HepG2 (cell line): ENCODE measurements at regions not wholly inside any gene's neighbourhood (a gene's known extent, or its start where the extent isn't known, plus 50 kb on each side); places are given as distances from the start of the nearest gene placed in this dataset.

Experiments used
- ATAC-seq: fragments of 200-7000 bp; cut with Tn5 transposase; 3 replicates; pipeline ENCODE4 v1.9.1; 2020; ENCODE audit warnings: mild to moderate bottlenecking, moderate library complexity
- BruUV-seq: library from RNA; stranded (reverse); fragments of 400-500 nt; replicated peaks from 2 replicates; lab custom pipeline; 2021; lab: Mats Ljungman, UMichigan
- CTCF ChIA-PET: fragments of 300-600 bp; formaldehyde crosslinking; extraction: SDS; loops from one replicate; lab custom pipeline; 2021; ENCODE audit warnings: low total read pairs, inconsistent platforms, low intra/inter-chr PET ratio; lab: Yijun Ruan, JAX
- POLR2A ChIA-PET: fragments of 350-600 bp; sonication (Branson Sonifier 250); formaldehyde crosslinking; loops from one replicate; lab custom pipeline; 2020; ENCODE audit warnings: antibody characterized with exemption, inconsistent platforms; lab: Yijun Ruan, JAX
- DNase-seq: peaks from one replicate; pipeline ENCODE4 v3.0.0-alpha.2; 2015; ENCODE audit warnings: low spot score
- FAIRE-seq: peaks from 3 replicates; lab custom pipeline; 2011; peaks lifted over from hg19 to GRCh38; lab: Jason Lieb, UNC
- H2AFZ ChIP-seq: one replicate; pipeline ENCODE4 v1.6.1; 2011; ENCODE audit warnings: low read length, inconsistent platforms
- H3K27ac ChIP-seq: fragments of 300-600 bp; 3 replicates; pipeline ENCODE4 v1.8.0; 2011; ENCODE audit warnings: mixed run types, mild to moderate bottlenecking, mixed read lengths, low read length, inconsistent platforms; ENCODE audit not compliant: insufficient read depth; ENCODE audit errors: extremely low read length
- H3K27me3 ChIP-seq, 2 experiments: fragments of 200-600 bp in 1 of 2; 2 replicates in 1 of 2; 3 replicates in 1 of 2; pipeline versions ENCODE4 v1.6.0 to v1.8.0; 2011; ENCODE audit warnings: low read length in 2 of 2, mild to moderate bottlenecking in 2 of 2, moderate library complexity in 2 of 2, inconsistent platforms in 1 of 2; ENCODE audit not compliant: insufficient read depth in 2 of 2, control insufficient read depth in 1 of 2
- H3K36me3 ChIP-seq, 2 experiments: fragments of 200-600 bp in 1 of 2; replicated peaks in 1 of 2; 2 replicates in 1 of 2; 3 replicates in 1 of 2; pipeline versions ENCODE4 v1.5.1 to v1.8.0; 2011; ENCODE audit warnings: low read length in 2 of 2, inconsistent platforms in 1 of 2; ENCODE audit not compliant: insufficient read depth in 2 of 2, control insufficient read depth in 1 of 2
- H3K4me1 ChIP-seq: 2 replicates; pipeline ENCODE4 v1.5.1; 2012; ENCODE audit warnings: low read length, inconsistent platforms; ENCODE audit not compliant: insufficient read depth
- H3K4me2 ChIP-seq: 2 replicates; pipeline ENCODE4 v1.6.0; 2011; ENCODE audit warnings: low read depth, low read length, inconsistent platforms
- H3K4me3 ChIP-seq, 3 experiments: fragments of 200-600 bp in 1 of 3; sonication (generic), shearing (Covaris generic) in 1 of 3; replicated peaks in 1 of 3; 2 replicates each; pipeline ENCODE4 v1.5.1; 2011 to 2016; ENCODE audit warnings: low read length in 3 of 3, inconsistent platforms in 2 of 3, low read depth in 2 of 3, mild to moderate bottlenecking in 2 of 3, control low read depth in 1 of 3, mixed read lengths in 1 of 3; ENCODE audit not compliant: insufficient read depth in 1 of 3
- H3K79me2 ChIP-seq: one replicate; pipeline ENCODE4 v1.6.1; 2011; ENCODE audit warnings: low read length, inconsistent platforms; ENCODE audit not compliant: insufficient read depth
- H3K9ac ChIP-seq: 2 replicates; pipeline ENCODE4 v1.6.0; 2011; ENCODE audit warnings: mild to moderate bottlenecking, low read depth, low read length, inconsistent platforms; ENCODE audit not compliant: insufficient read depth
- H3K9me3 ChIP-seq: 2 replicates; pipeline ENCODE4 v1.5.1; 2012; ENCODE audit warnings: mild to moderate bottlenecking, low read length
- H4K20me1 ChIP-seq: 2 replicates; pipeline ENCODE4 v1.6.0; 2011; ENCODE audit warnings: inconsistent platforms, mild to moderate bottlenecking, low read length, moderate library complexity; ENCODE audit not compliant: insufficient read depth
- BRCA1 ChIP-seq: sonication (generic); formaldehyde crosslinking; IDR thresholded peaks from 2 replicates; pipeline ENCODE4 v1.4.0; 2020; ENCODE audit warnings: missing genetic modification reagents
- DR1 ChIP-seq: sonication (generic); formaldehyde crosslinking; IDR thresholded peaks from 2 replicates; pipeline ENCODE4 v1.8.0; 2021; ENCODE audit warnings: mild to moderate bottlenecking, missing genetic modification reagents, inconsistent platforms
- FOXC1 ChIP-seq: sonication (generic); formaldehyde crosslinking; IDR thresholded peaks from 2 replicates; pipeline ENCODE4 v1.8.0; 2022; ENCODE audit warnings: mild to moderate bottlenecking, missing genetic modification reagents, borderline replicate concordance
- GMEB2 ChIP-seq: IDR thresholded peaks from 2 replicates; pipeline ENCODE4 v1.6.1; 2016; ENCODE audit warnings: missing biosample characterization, missing genetic modification reagents, low read depth
- HMG20B ChIP-seq: conservative IDR thresholded peaks from 2 replicates; pipeline ENCODE4 v1.6.1; 2016; ENCODE audit warnings: missing genetic modification reagents, missing compliant biosample characterization
- HOXA5 ChIP-seq: sonication (generic); formaldehyde crosslinking; IDR thresholded peaks from 2 replicates; pipeline ENCODE4 v1.4.0; 2020; ENCODE audit warnings: missing genetic modification reagents
- IRF2 ChIP-seq: IDR thresholded peaks from 2 replicates; pipeline ENCODE4 v1.6.1; 2018; ENCODE audit warnings: missing genetic modification reagents, missing compliant biosample characterization
- RAD21 ChIP-seq: fragments of 450-650 bp; formaldehyde crosslinking; IDR thresholded peaks from 2 replicates; pipeline ENCODE4 v1.5.0; 2020; ENCODE audit warnings: mild to moderate bottlenecking
- TCF7L2 ChIP-seq: IDR thresholded peaks from 2 replicates; pipeline ENCODE4 v1.6.1; 2011; ENCODE audit warnings: mild to moderate bottlenecking, low read depth, low read length, moderate library complexity
- U2AF2 ChIP-seq: fragments of 200-400 bp; formaldehyde crosslinking; IDR thresholded peaks from 2 replicates; pipeline ENCODE4 v1.6.1; 2017; ENCODE audit warnings: low read depth, mild to moderate bottlenecking, low read length
- ZMYM3 ChIP-seq: sonication (generic); formaldehyde crosslinking; IDR thresholded peaks from 2 replicates; pipeline ENCODE4 v1.5.1; 2020; ENCODE audit warnings: mild to moderate bottlenecking, missing genetic modification reagents
- ZNF263 ChIP-seq: sonication (generic); formaldehyde crosslinking; IDR thresholded peaks from 2 replicates; pipeline ENCODE4 v1.4.0; 2020; ENCODE audit warnings: missing genetic modification reagents
- ZNF558 ChIP-seq: sonication (generic); formaldehyde crosslinking; IDR thresholded peaks from 2 replicates; pipeline ENCODE4 v1.9.0; 2022; ENCODE audit warnings: mild to moderate bottlenecking, missing genetic modification reagents, borderline replicate concordance
- ZNF724P ChIP-seq: sonication (generic); formaldehyde crosslinking; IDR thresholded peaks from 2 replicates; pipeline ENCODE4 v1.8.0; 2022; ENCODE audit warnings: missing genetic modification reagents, borderline replicate concordance
- WGBS: methylation state at CpG from one replicate; pipeline ENCODE4 v1.1.6; 2017; ENCODE audit warnings: low lambda C conversion rate; 5-methylcytosine and 5-hydroxymethylcytosine counted together
- in situ Hi-C: cut with HindIII; loops from 2 replicates; pipeline ENCODE4 v1.10.0; 2017; ENCODE audit warnings: low pct_unique_long_range_greater_than_20kb; ENCODE audit not compliant: extremely low pct_ligation_motif_present
- intact Hi-C: fragments of 100-400 bp; cut with micrococcal nuclease; formaldehyde crosslinking; loops from one replicate; pipeline ENCODE4 v1.10.0; 2022; ENCODE audit not compliant: unreplicated experiment
- TF ChIP-seq, protein P1 (sequence below): IDR thresholded peaks from 2 replicates; pipeline ENCODE4 v1.6.1; 2016; ENCODE audit warnings: mild to moderate bottlenecking

- TF ChIP-seq BRCA1 (CRISPR knock-in tag) = no peak
- no peak for TF ChIP-seq FOXC1 (CRISPR knock-in tag)
- TF ChIP-seq RAD21 (CRISPR knock-in tag) = no peak
- TF ChIP-seq ZMYM3 (CRISPR knock-in tag) = no peak
- TF ChIP-seq HOXA5 (CRISPR knock-in tag) = no peak
- no peak for TF ChIP-seq ZNF724P (CRISPR knock-in tag)
- TF ChIP-seq, all 625 proteins: peak for 0
Observed at GRCh38 chr4:82247629-82248028, 126.2 kb downstream of the HNRNPD start (continued).

- intact Hi-C loops = no loop called here
- no peaks in the 10 kb centered on the region; a peak in 1 of 5 replicates for H3K27me3 ChIP-seq
- 5% methylated on average over 3 of the region's 3 CpGs for WGBS
- in situ Hi-C loops = no loop called here
- no peaks in the 10 kb centered on the region for H3K4me1 ChIP-seq
- no peak overlapping the region for H3K9ac ChIP-seq
- no peak for TF ChIP-seq TCF7L2
- TF ChIP-seq ZNF263 = no peak
- TF ChIP-seq DR1 (CRISPR knock-in tag) = no peak
- TF ChIP-seq GMEB2 = no peak
- TF ChIP-seq IRF2 (CRISPR knock-in tag) = no peak
- TF ChIP-seq, protein P1, sequence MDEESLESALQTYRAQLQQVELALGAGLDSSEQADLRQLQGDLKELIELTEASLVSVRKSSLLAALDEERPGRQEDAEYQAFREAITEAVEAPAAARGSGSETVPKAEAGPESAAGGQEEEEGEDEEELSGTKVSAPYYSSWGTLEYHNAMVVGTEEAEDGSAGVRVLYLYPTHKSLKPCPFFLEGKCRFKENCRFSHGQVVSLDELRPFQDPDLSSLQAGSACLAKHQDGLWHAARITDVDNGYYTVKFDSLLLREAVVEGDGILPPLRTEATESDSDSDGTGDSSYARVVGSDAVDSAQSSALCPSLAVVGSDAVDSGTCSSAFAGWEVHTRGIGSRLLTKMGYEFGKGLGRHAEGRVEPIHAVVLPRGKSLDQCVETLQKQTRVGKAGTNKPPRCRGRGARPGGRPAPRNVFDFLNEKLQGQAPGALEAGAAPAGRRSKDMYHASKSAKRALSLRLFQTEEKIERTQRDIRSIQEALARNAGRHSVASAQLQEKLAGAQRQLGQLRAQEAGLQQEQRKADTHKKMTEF (CRISPR knock-in tag) = no peak
- TF ChIP-seq ZNF558 (CRISPR knock-in tag) = no peak
- TF ChIP-seq U2AF2 = no peak
- TF ChIP-seq HMG20B = no peak
- TF ChIP-seq, all 625 proteins: peak for 0
- no peak overlapping the region for H3K4me2 ChIP-seq
- no peak overlapping the region for H2AFZ ChIP-seq
- no peaks in the 10 kb centered on the region for H3K9me3 ChIP-seq
- FAIRE-seq = no peak
- H3K27ac ChIP-seq = no peak overlapping the region
- CTCF ChIA-PET = no interaction called here
- no peak overlapping the region for H3K4me3 ChIP-seq
- no TSS peak for BruUV-seq
- DNase-seq = no peak
- H4K20me1 ChIP-seq = no peaks in the 10 kb centered on the region
- no peak for ATAC-seq
- H3K36me3 ChIP-seq = no peaks in the 10 kb centered on the region
- H3K79me2 ChIP-seq = no peaks in the 10 kb centered on the region
- POLR2A ChIA-PET = no interaction called here
Observed at GRCh38 chr4:82247171-82247570, 126.6 kb downstream of the HNRNPD start.
